HCT116 (cell line): ENCODE measurements at regions not wholly inside any gene's neighbourhood (a gene's known extent, or its start where the extent isn't known, plus 50 kb on each side); places are given as distances from the start of the nearest gene placed in this dataset.

Source experiments
- ATAC-seq: fragments of 200-7000 bp; cut with Tn5 transposase; 2 replicates; pipeline ENCODE4 v1.9.1; 2020; ENCODE audit warnings: mild to moderate bottlenecking, moderate library complexity
- BruUV-seq: library from RNA; stranded (reverse); fragments of 400-500 nt; replicated peaks from 2 replicates; lab custom pipeline; 2021; lab: Mats Ljungman, UMichigan
- CTCF ChIA-PET: fragments of 300-600 bp; sonication (Branson Sonifier 250); formaldehyde crosslinking; loops from one replicate; lab custom pipeline; 2021; ENCODE audit warnings: antibody characterized with exemption; lab: Charles Lee
- POLR2A ChIA-PET: fragments of 300-600, 350-600 bp; sonication (Branson Sonifier 250); formaldehyde crosslinking; loops from one replicate; lab custom pipeline; 2021; ENCODE audit warnings: antibody characterized with exemption; lab: Charles Lee
- RAD21 ChIA-PET, 2 experiments: fragments of 300-600 bp; sonication (Branson Sonifier 250); formaldehyde crosslinking; loops; one replicate each; lab custom pipeline; 2023; ENCODE audit warnings: low total read pairs in 2 of 2; ENCODE audit not compliant: uncharacterized antibody in 2 of 2, unreplicated experiment in 2 of 2, low non-redundant PET in 1 of 2; lab: Charles Lee
- DNase-seq: peaks from one replicate; pipeline ENCODE4 v3.0.0-alpha.2; 2010; ENCODE audit warnings: low read depth, low spot score
- H2AFZ ChIP-seq: fragments of 200-600 bp; shearing (Covaris generic), sonication (generic); 2 replicates; pipeline ENCODE4 v1.6.1; 2017; ENCODE audit warnings: low read depth, mixed run types, mixed read lengths, antibody characterized with exemption, low read length; ENCODE audit not compliant: poor library complexity, severe bottlenecking
- H3K27ac ChIP-seq: 2 replicates; pipeline ENCODE4 v1.5.1; 2012; ENCODE audit warnings: low read depth, low read length
- H3K27me3 ChIP-seq: fragments of 200-600 bp; sonication (generic); 2 replicates; pipeline ENCODE4 v1.6.1; 2016; ENCODE audit warnings: mixed run types, low read length, mixed read lengths; ENCODE audit not compliant: insufficient read depth
- H3K36me3 ChIP-seq, 2 experiments: fragments of 200-500 bp in 1 of 2; fragments of 200-600 bp in 1 of 2; sonication (Bioruptor generic) in 1 of 2; sonication (generic) in 1 of 2; 2 replicates each; pipeline versions ENCODE4 v1.5.1 to v1.6.1; 2014 to 2016; ENCODE audit warnings: low read length in 2 of 2, inconsistent platforms in 1 of 2, mixed read lengths in 1 of 2, mixed run types in 1 of 2; ENCODE audit not compliant: insufficient read depth in 2 of 2, control insufficient read depth in 1 of 2
- H3K4me1 ChIP-seq, 2 experiments: fragments of 200-600 bp in 1 of 2; sonication (generic) in 1 of 2; 2 replicates each; pipeline versions ENCODE4 v1.5.1 to v1.6.1; 2012 to 2017; ENCODE audit warnings: low read length in 2 of 2, inconsistent platforms in 1 of 2, mild to moderate bottlenecking in 1 of 2, mixed read lengths in 1 of 2, mixed run types in 1 of 2, moderate library complexity in 1 of 2; ENCODE audit not compliant: insufficient read depth in 2 of 2, control insufficient read depth in 1 of 2
- H3K4me2 ChIP-seq: fragments of 200-600 bp; sonication (generic); 2 replicates; pipeline ENCODE4 v1.6.1; 2017; ENCODE audit warnings: mixed run types, low read length, mixed read lengths
- H3K4me3 ChIP-seq, 2 experiments: fragments of 200-600 bp in 1 of 2; sonication (generic) in 1 of 2; replicated peaks in 1 of 2; 2 replicates each; pipeline ENCODE4 v1.5.1; 2011 to 2016; ENCODE audit warnings: low read length in 2 of 2, control low read depth in 1 of 2, low read depth in 1 of 2, mild to moderate bottlenecking in 1 of 2, mixed read lengths in 1 of 2, mixed run types in 1 of 2
- H3K79me2 ChIP-seq: fragments of 200-600 bp; sonication (generic); 2 replicates; pipeline ENCODE4 v1.6.1; 2017; ENCODE audit warnings: mild to moderate bottlenecking, mixed run types, low read length, moderate library complexity, mixed read lengths; ENCODE audit not compliant: insufficient read depth
- H3K9ac ChIP-seq: fragments of 200-600 bp; sonication (generic); 2 replicates; pipeline ENCODE4 v1.6.1; 2016; ENCODE audit warnings: low read length, mixed read lengths
- H3K9me2 ChIP-seq: fragments of 200-600 bp; sonication (generic), shearing (Covaris generic); 2 replicates; pipeline ENCODE4 v1.6.1; 2017; ENCODE audit warnings: mixed run types, mild to moderate bottlenecking, moderate library complexity; ENCODE audit not compliant: insufficient read depth
- H3K9me3 ChIP-seq, 2 experiments: fragments of 200-500 bp in 1 of 2; fragments of 200-600 bp in 1 of 2; sonication (Bioruptor generic) in 1 of 2; sonication (generic) in 1 of 2; 2 replicates each; pipeline ENCODE4 v1.6.1; 2014 to 2017; ENCODE audit warnings: low read length in 2 of 2, mixed read lengths in 2 of 2, inconsistent platforms in 1 of 2, low read depth in 1 of 2, mild to moderate bottlenecking in 1 of 2, mixed run types in 1 of 2, moderate library complexity in 1 of 2; ENCODE audit not compliant: control insufficient read depth in 1 of 2, insufficient read depth in 1 of 2
- H4K20me1 ChIP-seq: fragments of 200-600 bp; sonication (generic), shearing (Covaris generic); 2 replicates; pipeline ENCODE4 v1.6.1; 2017; ENCODE audit warnings: mixed run types, mild to moderate bottlenecking, moderate library complexity; ENCODE audit not compliant: insufficient read depth
- CBX3 ChIP-seq: IDR thresholded peaks from 2 replicates; pipeline ENCODE4 v1.6.1; 2012; ENCODE audit warnings: low read depth
- CEBPB ChIP-seq: IDR thresholded peaks from 2 replicates; pipeline ENCODE4 v1.6.1; 2012; ENCODE audit warnings: low read depth
- EGR1 ChIP-seq: IDR thresholded peaks from 2 replicates; pipeline ENCODE4 v1.6.1; 2012; ENCODE audit warnings: low read depth
- ELF1 ChIP-seq: IDR thresholded peaks from 2 replicates; pipeline ENCODE4 v1.6.1; 2012; ENCODE audit warnings: low read depth, borderline replicate concordance
- EZH2 ChIP-seq: fragments of 200-600 bp; sonication (generic); IDR thresholded peaks from 2 replicates; pipeline ENCODE4 v1.6.1; 2017; ENCODE audit warnings: antibody characterized with exemption, mixed run types
- FOSL1 ChIP-seq: IDR thresholded peaks from 2 replicates; pipeline ENCODE4 v1.6.1; 2012; ENCODE audit warnings: low read depth
- JUND ChIP-seq: IDR thresholded peaks from 2 replicates; pipeline ENCODE4 v1.6.1; 2012
- RAD21 ChIP-seq: IDR thresholded peaks from 2 replicates; pipeline ENCODE4 v1.6.1; 2012; ENCODE audit warnings: low read depth, mild to moderate bottlenecking
- SIN3A ChIP-seq: IDR thresholded peaks from 2 replicates; pipeline ENCODE4 v1.6.1; 2012; ENCODE audit warnings: low read depth
- SRF ChIP-seq: IDR thresholded peaks from 2 replicates; pipeline ENCODE4 v1.6.1; 2012; ENCODE audit warnings: low read depth
- TCF7L2 ChIP-seq: IDR thresholded peaks from 2 replicates; pipeline ENCODE4 v1.7.0; 2011; ENCODE audit warnings: borderline replicate concordance, inconsistent platforms; ENCODE audit not compliant: insufficient read depth, insufficient read length; ENCODE audit errors: extremely low read depth
- YY1 ChIP-seq: IDR thresholded peaks from 2 replicates; pipeline ENCODE4 v1.6.1; 2011; ENCODE audit warnings: low read length, low read depth, moderate library complexity, mild to moderate bottlenecking; ENCODE audit not compliant: insufficient replicate concordance; ENCODE audit errors: extremely low read depth
- intact Hi-C: fragments of 100-400 bp; cut with micrococcal nuclease; formaldehyde crosslinking; loops from 2 replicates; pipeline ENCODE4 v1.10.0; 2022
- TF ChIP-seq, protein P1 (sequence below): IDR thresholded peaks from 2 replicates; pipeline ENCODE4 v1.6.1; 2012
- TF ChIP-seq, protein P2 (sequence below): IDR thresholded peaks from 2 replicates; pipeline ENCODE4 v1.6.1; 2012; ENCODE audit warnings: low read depth
- TF ChIP-seq, protein P3 (sequence below): IDR thresholded peaks from 2 replicates; pipeline ENCODE4 v1.6.1; 2011; ENCODE audit warnings: mild to moderate bottlenecking, low read length, moderate library complexity; ENCODE audit not compliant: insufficient replicate concordance; ENCODE audit errors: extremely low read depth
- TF ChIP-seq, protein P4 (sequence below): IDR thresholded peaks from 2 replicates; pipeline ENCODE4 v1.6.1; 2012

DNA sequence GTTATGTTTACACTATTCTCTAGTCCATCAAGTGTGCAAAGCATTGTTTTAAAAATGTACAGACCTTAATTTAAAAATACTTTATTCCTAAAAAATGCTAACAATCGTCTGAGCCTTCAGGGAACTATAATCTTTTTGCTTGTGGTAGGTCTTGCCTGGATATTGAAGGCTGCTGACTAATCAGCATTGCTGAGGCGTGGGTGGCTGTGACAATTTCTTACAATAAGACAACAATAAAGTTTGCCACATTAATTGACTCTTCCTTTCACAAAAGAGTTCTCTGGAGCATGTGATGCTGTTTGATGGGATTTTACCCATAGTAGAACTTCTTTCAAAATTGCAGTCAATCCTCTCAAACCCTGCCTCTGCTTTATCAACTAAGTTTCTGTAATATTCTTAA lies 384.0 kb upstream of the TGFBR2 start:
- no TSS peak for BruUV-seq
- no peaks in the 10 kb centered on the region for H3K9me3 ChIP-seq
- POLR2A ChIA-PET, result no interaction called here
- intact Hi-C loops, result no loop called here
- H3K27me3 ChIP-seq, result no peaks in the 10 kb centered on the region
- ATAC-seq (no peak), DNase-seq (no peak)
- no peaks in the 10 kb centered on the region for H3K9me2 ChIP-seq
- H3K9ac ChIP-seq, result no peak overlapping the region
- H4K20me1 ChIP-seq, result no peaks in the 10 kb centered on the region
- H3K79me2 ChIP-seq, result no peaks in the 10 kb centered on the region
- H3K27ac ChIP-seq, result no peak overlapping the region
- no peak overlapping the region for H3K4me2 ChIP-seq
- no peaks in the 10 kb centered on the region for H3K36me3 ChIP-seq
- CTCF ChIA-PET, result no interaction called here
- H2AFZ ChIP-seq, result no peak overlapping the region
- RAD21 ChIA-PET, result no interaction called here
- no peak for TF ChIP-seq CBX3
- no peak for TF ChIP-seq ELF1
- TF ChIP-seq EZH2, result no peak
- no peak for TF ChIP-seq EGR1
- no peak for TF ChIP-seq JUND
- TF ChIP-seq RAD21, result no peak
- no peak for TF ChIP-seq CEBPB
- TF ChIP-seq, protein P1, sequence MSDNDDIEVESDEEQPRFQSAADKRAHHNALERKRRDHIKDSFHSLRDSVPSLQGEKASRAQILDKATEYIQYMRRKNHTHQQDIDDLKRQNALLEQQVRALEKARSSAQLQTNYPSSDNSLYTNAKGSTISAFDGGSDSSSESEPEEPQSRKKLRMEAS, result no peak
- TF ChIP-seq TCF7L2, result no peak
- peaks cover 4 to 10% of the 10 kb centered on the region in 2 experiments for H3K4me1 ChIP-seq
- H3K4me3 ChIP-seq, result no peak overlapping the region

DNA sequence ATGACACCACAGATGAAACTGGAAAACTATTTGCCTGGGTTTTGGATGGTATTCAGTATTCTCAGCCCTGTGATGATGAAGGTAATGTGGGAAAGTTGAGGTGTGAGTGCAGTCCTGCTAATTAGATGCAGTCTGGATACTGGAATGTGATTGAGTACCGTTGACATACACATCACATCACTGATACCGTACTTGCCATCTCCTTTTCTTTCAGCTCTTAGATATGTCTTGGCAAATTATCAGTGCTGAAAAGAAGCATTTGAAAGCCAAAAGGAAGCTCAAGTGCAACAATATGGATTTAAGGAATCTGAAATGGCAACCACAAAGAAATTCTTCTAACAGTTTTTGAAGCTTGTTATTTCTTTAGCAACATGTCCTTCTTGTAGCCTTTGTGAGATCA lies 381.4 kb upstream of the TGFBR2 start:
- Histone ChIP-seq H3K4me1 (peaks cover 18 to 27% of the 10 kb centered on the region in 2 experiments), H4K20me1 (no peaks in the 10 kb centered on the region), H3K4me2 (no peak overlapping the region), H3K4me3 (no peak overlapping the region), H3K27ac (no peak overlapping the region), H3K79me2 (no peaks in the 10 kb centered on the region), H2AFZ (no peak overlapping the region), H3K9ac (no peak overlapping the region), H3K9me2 (no peaks in the 10 kb centered on the region), H3K27me3 (no peaks in the 10 kb centered on the region), H3K9me3 (no peaks in the 10 kb centered on the region), H3K36me3 (no peaks in the 10 kb centered on the region)
- BruUV-seq, result no TSS peak
- DNase-seq (no peak), ATAC-seq (no peak)
- CTCF ChIA-PET, result no interaction called here
- RAD21 ChIA-PET, result no interaction called here
- POLR2A ChIA-PET, result no interaction called here
- intact Hi-C loops, result no loop called here
- TF ChIP-seq, protein P2, sequence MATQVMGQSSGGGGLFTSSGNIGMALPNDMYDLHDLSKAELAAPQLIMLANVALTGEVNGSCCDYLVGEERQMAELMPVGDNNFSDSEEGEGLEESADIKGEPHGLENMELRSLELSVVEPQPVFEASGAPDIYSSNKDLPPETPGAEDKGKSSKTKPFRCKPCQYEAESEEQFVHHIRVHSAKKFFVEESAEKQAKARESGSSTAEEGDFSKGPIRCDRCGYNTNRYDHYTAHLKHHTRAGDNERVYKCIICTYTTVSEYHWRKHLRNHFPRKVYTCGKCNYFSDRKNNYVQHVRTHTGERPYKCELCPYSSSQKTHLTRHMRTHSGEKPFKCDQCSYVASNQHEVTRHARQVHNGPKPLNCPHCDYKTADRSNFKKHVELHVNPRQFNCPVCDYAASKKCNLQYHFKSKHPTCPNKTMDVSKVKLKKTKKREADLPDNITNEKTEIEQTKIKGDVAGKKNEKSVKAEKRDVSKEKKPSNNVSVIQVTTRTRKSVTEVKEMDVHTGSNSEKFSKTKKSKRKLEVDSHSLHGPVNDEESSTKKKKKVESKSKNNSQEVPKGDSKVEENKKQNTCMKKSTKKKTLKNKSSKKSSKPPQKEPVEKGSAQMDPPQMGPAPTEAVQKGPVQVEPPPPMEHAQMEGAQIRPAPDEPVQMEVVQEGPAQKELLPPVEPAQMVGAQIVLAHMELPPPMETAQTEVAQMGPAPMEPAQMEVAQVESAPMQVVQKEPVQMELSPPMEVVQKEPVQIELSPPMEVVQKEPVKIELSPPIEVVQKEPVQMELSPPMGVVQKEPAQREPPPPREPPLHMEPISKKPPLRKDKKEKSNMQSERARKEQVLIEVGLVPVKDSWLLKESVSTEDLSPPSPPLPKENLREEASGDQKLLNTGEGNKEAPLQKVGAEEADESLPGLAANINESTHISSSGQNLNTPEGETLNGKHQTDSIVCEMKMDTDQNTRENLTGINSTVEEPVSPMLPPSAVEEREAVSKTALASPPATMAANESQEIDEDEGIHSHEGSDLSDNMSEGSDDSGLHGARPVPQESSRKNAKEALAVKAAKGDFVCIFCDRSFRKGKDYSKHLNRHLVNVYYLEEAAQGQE, result no peak
- TF ChIP-seq FOSL1 (no peak), SRF (no peak), YY1 (no peak), CEBPB (no peak), EGR1 (no peak), RAD21 (no peak), SIN3A (no peak), EZH2 (no peak)
- TF ChIP-seq, protein P3, sequence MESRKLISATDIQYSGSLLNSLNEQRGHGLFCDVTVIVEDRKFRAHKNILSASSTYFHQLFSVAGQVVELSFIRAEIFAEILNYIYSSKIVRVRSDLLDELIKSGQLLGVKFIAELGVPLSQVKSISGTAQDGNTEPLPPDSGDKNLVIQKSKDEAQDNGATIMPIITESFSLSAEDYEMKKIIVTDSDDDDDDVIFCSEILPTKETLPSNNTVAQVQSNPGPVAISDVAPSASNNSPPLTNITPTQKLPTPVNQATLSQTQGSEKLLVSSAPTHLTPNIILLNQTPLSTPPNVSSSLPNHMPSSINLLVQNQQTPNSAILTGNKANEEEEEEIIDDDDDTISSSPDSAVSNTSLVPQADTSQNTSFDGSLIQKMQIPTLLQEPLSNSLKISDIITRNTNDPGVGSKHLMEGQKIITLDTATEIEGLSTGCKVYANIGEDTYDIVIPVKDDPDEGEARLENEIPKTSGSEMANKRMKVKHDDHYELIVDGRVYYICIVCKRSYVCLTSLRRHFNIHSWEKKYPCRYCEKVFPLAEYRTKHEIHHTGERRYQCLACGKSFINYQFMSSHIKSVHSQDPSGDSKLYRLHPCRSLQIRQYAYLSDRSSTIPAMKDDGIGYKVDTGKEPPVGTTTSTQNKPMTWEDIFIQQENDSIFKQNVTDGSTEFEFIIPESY, result no peak
- TF ChIP-seq, protein P4, sequence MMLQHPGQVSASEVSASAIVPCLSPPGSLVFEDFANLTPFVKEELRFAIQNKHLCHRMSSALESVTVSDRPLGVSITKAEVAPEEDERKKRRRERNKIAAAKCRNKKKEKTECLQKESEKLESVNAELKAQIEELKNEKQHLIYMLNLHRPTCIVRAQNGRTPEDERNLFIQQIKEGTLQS, result no peak
